ENCODE measurements at regions not wholly inside any gene's neighbourhood (a gene's known extent, or its start where the extent isn't known, plus 50 kb on each side); places are given as distances from the start of the nearest gene placed in this dataset.

DNA sequence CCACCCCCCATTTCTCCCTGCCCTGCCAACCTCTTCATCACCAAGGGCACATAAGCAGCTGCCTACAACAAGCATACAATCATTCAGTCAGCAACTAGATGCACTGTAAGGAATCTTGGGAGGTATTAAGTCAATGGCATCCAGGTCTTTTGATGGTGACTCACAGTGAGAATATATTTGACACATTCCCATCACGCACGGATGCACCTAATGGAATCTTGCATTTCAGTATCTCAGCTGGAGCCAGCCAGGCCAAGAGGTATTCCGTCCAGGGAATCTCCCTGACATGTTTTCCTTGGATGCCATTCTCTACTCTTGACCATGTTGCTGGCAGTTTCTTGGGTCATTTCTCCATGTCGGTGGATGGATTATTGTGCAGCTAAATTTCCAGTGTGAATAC is 73.9 kb upstream of the CAPRIN2 start:
- no peak for TF ChIP-seq CTCF (IDR thresholded peaks at IDR 0.05; ENCODE audit: insufficient read depth, missing control alignments)
- no peak for DNase-seq (ENCODE audit: insufficient read length, low spot score)
- FAIRE-seq: no peak

- DNase-seq (ENCODE audit: insufficient read length, low spot score) (no peak), FAIRE-seq (no peak)
- TF ChIP-seq CTCF (IDR thresholded peaks at IDR 0.05; ENCODE audit: insufficient read depth, missing control alignments): no peak
These were observed 72.6 kb upstream of the CAPRIN2 start for GRCh38 chr12:30827101-30828066.

- DNase-seq (ENCODE audit: insufficient read length, low spot score) (no peak), FAIRE-seq (no peak)
- TF ChIP-seq CTCF (IDR thresholded peaks at IDR 0.05; ENCODE audit: insufficient read depth, missing control alignments): no peak
These were observed 71.5 kb upstream of the CAPRIN2 start for GRCh38 chr12:30826276-30826675.

- FAIRE-seq (no peak), DNase-seq (ENCODE audit: insufficient read length, low spot score) (no peak)
- TF ChIP-seq CTCF (IDR thresholded peaks at IDR 0.05; ENCODE audit: insufficient read depth, missing control alignments): no peak
These were observed 70.6 kb upstream of the CAPRIN2 start for GRCh38 chr12:30825341-30825740.

DNA sequence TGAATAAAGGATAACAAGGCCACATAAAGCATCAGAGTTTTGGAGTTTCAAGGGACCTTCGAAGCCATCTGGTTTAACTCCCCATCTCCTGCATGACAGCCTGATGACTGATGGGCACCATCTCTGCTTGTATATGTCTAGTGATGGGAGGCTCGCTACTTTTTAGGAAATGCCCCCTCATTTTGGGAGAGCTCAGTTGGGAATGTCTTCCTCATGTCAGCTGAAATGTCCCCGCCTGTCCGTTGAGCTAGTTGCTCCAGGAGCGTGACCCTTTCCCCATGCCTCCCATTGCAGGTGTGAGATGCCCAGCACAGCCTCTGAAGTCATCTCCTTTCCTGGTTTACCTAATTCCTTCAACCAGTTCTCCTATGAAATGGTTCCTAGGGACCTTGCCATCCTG is 69.6 kb upstream of the CAPRIN2 start:
- FAIRE-seq (no peak), DNase-seq (ENCODE audit: insufficient read length, low spot score) (no peak)
- no peak for TF ChIP-seq CTCF (IDR thresholded peaks at IDR 0.05; ENCODE audit: insufficient read depth, missing control alignments)

DNA sequence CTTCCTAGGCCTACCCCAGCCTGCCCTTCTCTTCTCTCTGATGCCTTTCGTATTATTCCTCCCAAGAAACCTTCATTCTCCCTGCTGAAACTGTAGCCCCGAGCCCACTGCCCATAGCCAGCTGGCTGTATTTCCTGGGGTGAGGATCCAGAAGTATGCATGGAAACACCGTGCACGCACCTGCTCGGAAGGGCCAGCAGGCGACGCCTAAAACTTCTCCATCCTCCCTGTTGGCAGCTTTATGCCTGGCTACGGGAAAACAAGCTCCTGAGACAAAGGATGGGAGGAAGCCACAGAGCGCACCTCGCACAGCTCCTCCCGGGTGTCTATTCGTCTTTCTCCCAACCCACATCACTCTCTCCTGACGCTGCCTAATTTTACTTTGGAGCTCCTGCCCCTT is 69.0 kb upstream of the CAPRIN2 start:
- TF ChIP-seq CTCF (IDR thresholded peaks at IDR 0.05; ENCODE audit: insufficient read depth, missing control alignments): no peak
- FAIRE-seq (no peak), DNase-seq (ENCODE audit: insufficient read length, low spot score) (no peak)

GRCh38 chr12:30823156-30823699 is 68.5 kb upstream of the CAPRIN2 start:
- no peak for FAIRE-seq
- DNase-seq (ENCODE audit: insufficient read length, low spot score): no peak
- no peak for TF ChIP-seq CTCF (IDR thresholded peaks at IDR 0.05; ENCODE audit: insufficient read depth, missing control alignments)
